ENCODE measurements at regions not wholly inside any gene's neighbourhood (a gene's known extent, or its start where the extent isn't known, plus 50 kb on each side); places are given as distances from the start of the nearest gene placed in this dataset.
"Not testable (repeated sequence)": the region's sequence is repeated elsewhere in the genome, so short reads cannot be mapped to it uniquely, and the experiment has no call there.

DNA sequence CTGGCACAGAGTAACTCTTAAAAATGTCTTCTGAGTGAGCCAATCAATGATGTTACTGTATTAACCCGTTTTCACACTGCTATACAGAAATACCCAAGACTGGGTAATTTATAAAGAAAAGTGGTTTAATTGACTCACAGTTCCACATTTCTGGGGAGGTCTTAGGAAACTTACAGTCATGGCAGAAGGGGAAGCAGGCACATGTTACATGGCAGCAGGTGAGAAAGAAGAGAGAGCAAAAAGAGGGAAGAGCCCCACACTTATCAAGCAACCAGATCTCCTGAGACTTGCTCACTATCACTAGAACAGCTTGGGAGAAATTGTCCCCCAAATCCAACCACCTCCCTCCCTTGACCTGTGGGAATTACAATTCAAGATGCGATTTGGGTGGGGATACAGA, 97.6 kb upstream of the MIR17HG start:
- WGBS, 3 donors = 41 to 64% (median 54%) methylated on average over 2 of the region's 2 CpGs
- FAIRE-seq (no peak), DNase-seq (no peak)
- H3K4me3 ChIP-seq (ENCODE audit: low read depth in 1 of 3, low read length in 3 of 3) = no peak overlapping the region
- no peaks in the 10 kb centered on the region for H3K9me3 ChIP-seq (ENCODE audit: control insufficient read depth in 2 of 2, insufficient read depth in 1 of 2, low read depth in 1 of 2, low read length in 1 of 2)
- H3K27ac ChIP-seq (ENCODE audit: low read depth in 1 of 3, low read length in 2 of 3) = no peak overlapping the region
- no peaks in the 10 kb centered on the region for H3K36me3 ChIP-seq (ENCODE audit: control insufficient read depth in 3 of 3, insufficient read depth in 2 of 3, low read depth in 1 of 3, low read length in 3 of 3)
- H3K27me3 ChIP-seq (ENCODE audit: control insufficient read depth in 3 of 3, insufficient read depth in 3 of 3, low read length in 3 of 3) = no peaks in the 10 kb centered on the region
- H3K4me1 ChIP-seq (ENCODE audit: control insufficient read depth in 3 of 3, insufficient read depth in 2 of 3, low read depth in 1 of 3, low read length in 2 of 3) = peaks cover 0 to 3% (median 0%) of the 10 kb centered on the region in 3 donors

DNA sequence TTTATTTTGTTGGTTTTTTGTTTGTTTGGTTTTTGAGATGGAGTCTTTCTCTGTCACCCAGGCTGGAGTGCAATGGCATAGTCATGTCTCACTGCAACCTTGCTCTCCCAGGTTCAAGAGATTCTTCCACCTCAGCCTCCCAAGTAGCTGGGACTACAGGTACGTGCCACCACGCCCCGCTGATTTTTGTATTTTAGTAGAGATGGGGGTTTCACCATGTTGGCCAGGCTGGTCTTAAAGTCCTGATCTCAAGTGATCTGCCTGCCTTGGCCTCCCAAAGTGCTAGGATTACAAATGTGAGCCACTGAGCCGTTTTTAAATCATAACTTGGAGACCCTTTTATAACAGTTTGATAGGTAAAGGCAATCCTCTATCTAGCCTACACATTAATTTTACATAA, 95.9 kb upstream of the MIR17HG start:
- H3K4me3 ChIP-seq (ENCODE audit: low read depth in 1 of 3, low read length in 3 of 3); H3K36me3 ChIP-seq (ENCODE audit: control insufficient read depth in 3 of 3, insufficient read depth in 2 of 3, low read depth in 1 of 3, low read length in 3 of 3); H3K27me3 ChIP-seq (ENCODE audit: control insufficient read depth in 3 of 3, insufficient read depth in 3 of 3, low read length in 3 of 3); DNase-seq; H3K4me1 ChIP-seq (ENCODE audit: control insufficient read depth in 3 of 3, insufficient read depth in 2 of 3, low read depth in 1 of 3, low read length in 2 of 3); H3K27ac ChIP-seq (ENCODE audit: low read depth in 1 of 3, low read length in 2 of 3); FAIRE-seq; H3K9me3 ChIP-seq (ENCODE audit: control insufficient read depth in 2 of 2, insufficient read depth in 1 of 2, low read depth in 1 of 2, low read length in 1 of 2): not testable (repeated sequence)
- whole genome bisulfite sequencing, 3 donors = 87 to 91% (median 91%) methylated on average over 4 of the region's 4 CpGs

- Histone ChIP-seq H3K9me3 (ENCODE audit: control insufficient read depth in 2 of 2, insufficient read depth in 1 of 2, low read depth in 1 of 2, low read length in 1 of 2) (peaks cover 0 to 6% of the 10 kb centered on the region in 2 donors), H3K4me3 (ENCODE audit: low read depth in 1 of 3, low read length in 3 of 3) (no peak overlapping the region), H3K27ac (ENCODE audit: low read depth in 1 of 3, low read length in 2 of 3) (no peak overlapping the region), H3K27me3 (ENCODE audit: control insufficient read depth in 3 of 3, insufficient read depth in 3 of 3, low read length in 3 of 3) (no peaks in the 10 kb centered on the region), H3K4me1 (ENCODE audit: control insufficient read depth in 3 of 3, insufficient read depth in 2 of 3, low read depth in 1 of 3, low read length in 2 of 3) (no peaks in the 10 kb centered on the region), H3K36me3 (ENCODE audit: control insufficient read depth in 3 of 3, insufficient read depth in 2 of 3, low read depth in 1 of 3, low read length in 3 of 3) (no peaks in the 10 kb centered on the region)
- 50 to 77% (median 64%) methylated on average over 2 of the region's 2 CpGs for WGBS, 3 donors
- peak in 1 of 2 donors; percentile 7 for DNase-seq
- FAIRE-seq = no peak
Observed at GRCh38 chr13:91264484-91264883, 83.0 kb upstream of the MIR17HG start.

DNA sequence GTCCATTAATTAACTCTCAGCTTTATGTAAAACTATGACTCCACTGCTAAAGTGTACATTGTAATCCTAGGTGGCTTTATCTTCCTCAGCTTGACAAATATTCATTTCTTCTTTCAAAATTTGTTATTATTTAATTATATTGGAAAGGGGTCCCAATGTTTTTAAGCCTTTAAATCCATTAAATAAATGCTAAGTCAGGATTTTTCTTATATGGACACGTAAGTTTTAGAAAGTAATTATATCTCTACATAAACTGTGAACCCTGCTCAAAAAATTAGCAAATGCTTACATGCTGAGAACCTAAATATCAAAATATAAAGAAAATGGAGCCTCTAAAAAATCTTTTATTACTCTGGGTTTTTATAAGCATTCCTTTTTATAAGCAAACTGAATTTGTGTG, 78.2 kb upstream of the MIR17HG start:
- no peak overlapping the region for H3K27ac ChIP-seq (ENCODE audit: low read depth in 1 of 3, low read length in 2 of 3)
- H3K9me3 ChIP-seq (ENCODE audit: control insufficient read depth in 2 of 2, insufficient read depth in 1 of 2, low read depth in 1 of 2, low read length in 1 of 2) = peaks cover 0 to 6% of the 10 kb centered on the region in 2 donors
- H3K36me3 ChIP-seq (ENCODE audit: control insufficient read depth in 3 of 3, insufficient read depth in 2 of 3, low read depth in 1 of 3, low read length in 3 of 3) = no peaks in the 10 kb centered on the region
- no peak for FAIRE-seq
- no peak for DNase-seq
- H3K27me3 ChIP-seq (ENCODE audit: control insufficient read depth in 3 of 3, insufficient read depth in 3 of 3, low read length in 3 of 3) = no peaks in the 10 kb centered on the region
- 82 to 89% (median 88%) methylated on average over 1 of the region's 1 CpG for WGBS, 3 donors
- H3K4me1 ChIP-seq (ENCODE audit: control insufficient read depth in 3 of 3, insufficient read depth in 2 of 3, low read depth in 1 of 3, low read length in 2 of 3) = no peaks in the 10 kb centered on the region
- H3K4me3 ChIP-seq (ENCODE audit: low read depth in 1 of 3, low read length in 3 of 3) = no peak overlapping the region

- Histone ChIP-seq H3K4me1 (ENCODE audit: control insufficient read depth in 3 of 3, insufficient read depth in 2 of 3, low read depth in 1 of 3, low read length in 2 of 3) (no peaks in the 10 kb centered on the region), H3K36me3 (ENCODE audit: control insufficient read depth in 3 of 3, insufficient read depth in 2 of 3, low read depth in 1 of 3, low read length in 3 of 3) (no peaks in the 10 kb centered on the region), H3K27ac (ENCODE audit: low read depth in 1 of 3, low read length in 2 of 3) (no peak overlapping the region), H3K27me3 (ENCODE audit: control insufficient read depth in 3 of 3, insufficient read depth in 3 of 3, low read length in 3 of 3) (no peaks in the 10 kb centered on the region), H3K4me3 (ENCODE audit: low read depth in 1 of 3, low read length in 3 of 3) (no peak overlapping the region), H3K9me3 (ENCODE audit: control insufficient read depth in 2 of 2, insufficient read depth in 1 of 2, low read depth in 1 of 2, low read length in 1 of 2) (peaks cover 0 to 6% of the 10 kb centered on the region in 2 donors)
- 47 to 63% (median 50%) methylated on average over 3 of the region's 3 CpGs for WGBS, 3 donors
- no peak for FAIRE-seq
- DNase-seq = no peak
Observed at GRCh38 chr13:91270031-91270430, 77.5 kb upstream of the MIR17HG start.

GRCh38 chr13:91272235-91272777, 75.2 kb upstream of the MIR17HG start:
- H3K36me3 ChIP-seq (ENCODE audit: control insufficient read depth in 3 of 3, insufficient read depth in 2 of 3, low read depth in 1 of 3, low read length in 3 of 3) = no peaks in the 10 kb centered on the region

GRCh38 chr13:91273675-91274074, 73.8 kb upstream of the MIR17HG start:
- Histone ChIP-seq H3K36me3 (ENCODE audit: control insufficient read depth in 3 of 3, insufficient read depth in 2 of 3, low read depth in 1 of 3, low read length in 3 of 3) (no peaks in the 10 kb centered on the region), H3K9me3 (ENCODE audit: control insufficient read depth in 2 of 2, insufficient read depth in 1 of 2, low read depth in 1 of 2, low read length in 1 of 2) (no peaks in the 10 kb centered on the region), H3K4me3 (ENCODE audit: low read depth in 1 of 3, low read length in 3 of 3) (no peak overlapping the region), H3K27me3 (ENCODE audit: control insufficient read depth in 3 of 3, insufficient read depth in 3 of 3, low read length in 3 of 3) (no peaks in the 10 kb centered on the region), H3K27ac (ENCODE audit: low read depth in 1 of 3, low read length in 2 of 3) (no peak overlapping the region), H3K4me1 (ENCODE audit: control insufficient read depth in 3 of 3, insufficient read depth in 2 of 3, low read depth in 1 of 3, low read length in 2 of 3) (no peaks in the 10 kb centered on the region)
- FAIRE-seq (no peak), DNase-seq (no peak)
- 54 to 78% (median 64%) methylated on average over 3 of the region's 3 CpGs for WGBS, 3 donors

More at GRCh38 chr13:91272235-91272777, 75.2 kb upstream of the MIR17HG start:
- no peak overlapping the region for H3K27ac ChIP-seq (ENCODE audit: low read depth in 1 of 3, low read length in 2 of 3)
- WGBS, 3 donors = 94 to 98% (median 95%) methylated on average over 9 of the region's 9 CpGs
- H3K27me3 ChIP-seq (ENCODE audit: control insufficient read depth in 3 of 3, insufficient read depth in 3 of 3, low read length in 3 of 3) = no peaks in the 10 kb centered on the region
- no peaks in the 10 kb centered on the region for H3K4me1 ChIP-seq (ENCODE audit: control insufficient read depth in 3 of 3, insufficient read depth in 2 of 3, low read depth in 1 of 3, low read length in 2 of 3)
- no peaks in the 10 kb centered on the region for H3K9me3 ChIP-seq (ENCODE audit: control insufficient read depth in 2 of 2, insufficient read depth in 1 of 2, low read depth in 1 of 2, low read length in 1 of 2)
- no peak for DNase-seq
- H3K4me3 ChIP-seq (ENCODE audit: low read depth in 1 of 3, low read length in 3 of 3) = no peak overlapping the region
- FAIRE-seq = no peak

DNA sequence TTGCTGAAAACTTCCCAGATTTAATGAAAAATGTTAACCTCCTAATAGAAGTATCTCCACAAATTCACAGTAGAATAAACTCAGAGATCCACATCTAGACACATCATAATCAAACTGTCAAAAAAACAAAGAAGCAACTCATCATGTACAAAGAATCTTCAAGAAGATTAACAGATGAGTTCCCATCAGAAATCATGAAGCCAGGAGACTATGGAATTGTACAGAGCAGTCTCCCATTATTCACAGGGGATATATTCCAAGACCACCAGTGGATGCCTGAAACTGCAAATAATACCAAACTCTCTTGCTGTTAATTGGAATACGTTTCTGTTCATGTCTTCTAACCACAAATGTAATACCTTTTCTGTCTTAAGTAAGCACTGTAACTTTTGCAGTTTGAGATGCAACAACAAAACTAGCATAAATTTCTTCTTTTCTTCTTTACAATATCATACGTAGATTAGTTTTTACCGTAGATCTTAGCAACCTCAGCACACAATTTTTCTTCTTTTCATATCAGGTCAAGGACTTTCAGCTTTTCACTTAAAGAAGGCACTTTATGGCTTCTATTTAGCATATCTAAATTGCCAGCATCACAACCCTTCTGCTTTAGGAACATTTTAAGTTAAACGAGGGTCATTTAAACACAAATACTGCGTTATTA, 70.3 kb upstream of the MIR17HG start:
- 66 to 85% (median 69%) methylated on average over 5 of the region's 5 CpGs for WGBS, 3 donors

GRCh38 chr13:91278291-91278690, 69.2 kb upstream of the MIR17HG start:
- Histone ChIP-seq H3K27me3 (ENCODE audit: control insufficient read depth in 3 of 3, insufficient read depth in 3 of 3, low read length in 3 of 3) (no peaks in the 10 kb centered on the region), H3K4me1 (ENCODE audit: control insufficient read depth in 3 of 3, insufficient read depth in 2 of 3, low read depth in 1 of 3, low read length in 2 of 3) (no peaks in the 10 kb centered on the region), H3K4me3 (ENCODE audit: low read depth in 1 of 3, low read length in 3 of 3) (no peak overlapping the region), H3K27ac (ENCODE audit: low read depth in 1 of 3, low read length in 2 of 3) (no peak overlapping the region), H3K9me3 (ENCODE audit: control insufficient read depth in 2 of 2, insufficient read depth in 1 of 2, low read depth in 1 of 2, low read length in 1 of 2) (no peaks in the 10 kb centered on the region), H3K36me3 (ENCODE audit: control insufficient read depth in 3 of 3, insufficient read depth in 2 of 3, low read depth in 1 of 3, low read length in 3 of 3) (no peaks in the 10 kb centered on the region)
- DNase-seq = no peak
- WGBS, 3 donors = 85 to 90% (median 86%) methylated on average over 3 of the region's 3 CpGs
- FAIRE-seq = no peak

More for the DNA sequence above, 70.3 kb upstream of the MIR17HG start:
- DNase-seq (no peak), FAIRE-seq (no peak)
- Histone ChIP-seq H3K27ac (ENCODE audit: low read depth in 1 of 3, low read length in 2 of 3) (no peak overlapping the region), H3K9me3 (ENCODE audit: control insufficient read depth in 2 of 2, insufficient read depth in 1 of 2, low read depth in 1 of 2, low read length in 1 of 2) (no peaks in the 10 kb centered on the region), H3K4me3 (ENCODE audit: low read depth in 1 of 3, low read length in 3 of 3) (no peak overlapping the region), H3K36me3 (ENCODE audit: control insufficient read depth in 3 of 3, insufficient read depth in 2 of 3, low read depth in 1 of 3, low read length in 3 of 3) (no peaks in the 10 kb centered on the region), H3K27me3 (ENCODE audit: control insufficient read depth in 3 of 3, insufficient read depth in 3 of 3, low read length in 3 of 3) (no peaks in the 10 kb centered on the region), H3K4me1 (ENCODE audit: control insufficient read depth in 3 of 3, insufficient read depth in 2 of 3, low read depth in 1 of 3, low read length in 2 of 3) (no peaks in the 10 kb centered on the region)

Measured in small intestine (tissue), 7 donors.